Cardiac fibroblast (primary cell): ENCODE measurements at regions not wholly inside any gene's neighbourhood (a gene's known extent, or its start where the extent isn't known, plus 50 kb on each side); places are given as distances from the start of the nearest gene placed in this dataset.

Experiments
- DNase-seq, 2 donors: peaks; one replicate each; pipeline versions ENCODE4 v3.0.0 to v3.0.0-alpha.2; 2010; ENCODE audit warnings: low read depth in 2 of 2
- H3K4me3 ChIP-seq, 2 donors: replicated peaks in 1 of 2; 1 replicate in 1 of 2; 2 replicates in 1 of 2; pipeline ENCODE4 v1.5.1; 2011; ENCODE audit warnings: low read depth in 2 of 2, low read length in 2 of 2, mild to moderate bottlenecking in 2 of 2, moderate library complexity in 1 of 2
- TF ChIP-seq, protein P1 (sequence below): IDR thresholded peaks from one replicate; pipeline ENCODE4 v1.5.1; 2011; ENCODE audit warnings: low read depth, mild to moderate bottlenecking, low read length, inconsistent platforms

DNA sequence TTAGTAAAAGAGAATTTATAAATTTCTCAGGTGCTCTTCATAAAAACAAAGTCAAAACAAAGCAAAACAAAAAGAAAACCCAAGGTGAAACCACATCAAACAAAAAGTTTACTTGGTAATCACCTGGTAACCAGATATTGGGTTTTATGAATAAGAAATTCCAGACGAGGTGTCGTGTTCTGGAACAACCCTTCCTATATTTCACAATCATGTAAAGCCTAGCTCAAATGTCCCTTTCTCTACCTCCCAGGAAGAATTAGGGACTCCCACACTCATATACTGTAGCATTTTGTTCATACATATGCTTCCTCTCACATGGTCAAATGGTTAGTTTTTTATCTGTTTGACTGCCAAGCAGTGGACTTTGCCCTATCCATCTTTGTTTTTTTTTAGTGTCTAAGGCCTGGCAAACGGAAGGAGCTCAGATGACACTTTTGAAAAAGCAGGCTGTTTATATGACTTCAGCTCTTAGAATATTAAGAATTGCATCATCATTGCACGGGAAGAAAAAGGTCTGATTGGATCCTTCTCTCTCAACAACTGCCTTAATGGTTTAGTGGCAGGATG is 326.7 kb upstream of the TBL1XR1 start:
- no peak overlapping the region for H3K4me3 ChIP-seq
- TF ChIP-seq, protein P1, sequence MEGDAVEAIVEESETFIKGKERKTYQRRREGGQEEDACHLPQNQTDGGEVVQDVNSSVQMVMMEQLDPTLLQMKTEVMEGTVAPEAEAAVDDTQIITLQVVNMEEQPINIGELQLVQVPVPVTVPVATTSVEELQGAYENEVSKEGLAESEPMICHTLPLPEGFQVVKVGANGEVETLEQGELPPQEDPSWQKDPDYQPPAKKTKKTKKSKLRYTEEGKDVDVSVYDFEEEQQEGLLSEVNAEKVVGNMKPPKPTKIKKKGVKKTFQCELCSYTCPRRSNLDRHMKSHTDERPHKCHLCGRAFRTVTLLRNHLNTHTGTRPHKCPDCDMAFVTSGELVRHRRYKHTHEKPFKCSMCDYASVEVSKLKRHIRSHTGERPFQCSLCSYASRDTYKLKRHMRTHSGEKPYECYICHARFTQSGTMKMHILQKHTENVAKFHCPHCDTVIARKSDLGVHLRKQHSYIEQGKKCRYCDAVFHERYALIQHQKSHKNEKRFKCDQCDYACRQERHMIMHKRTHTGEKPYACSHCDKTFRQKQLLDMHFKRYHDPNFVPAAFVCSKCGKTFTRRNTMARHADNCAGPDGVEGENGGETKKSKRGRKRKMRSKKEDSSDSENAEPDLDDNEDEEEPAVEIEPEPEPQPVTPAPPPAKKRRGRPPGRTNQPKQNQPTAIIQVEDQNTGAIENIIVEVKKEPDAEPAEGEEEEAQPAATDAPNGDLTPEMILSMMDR: no peak
- peak; percentile 38 to 40 for DNase-seq

DNA sequence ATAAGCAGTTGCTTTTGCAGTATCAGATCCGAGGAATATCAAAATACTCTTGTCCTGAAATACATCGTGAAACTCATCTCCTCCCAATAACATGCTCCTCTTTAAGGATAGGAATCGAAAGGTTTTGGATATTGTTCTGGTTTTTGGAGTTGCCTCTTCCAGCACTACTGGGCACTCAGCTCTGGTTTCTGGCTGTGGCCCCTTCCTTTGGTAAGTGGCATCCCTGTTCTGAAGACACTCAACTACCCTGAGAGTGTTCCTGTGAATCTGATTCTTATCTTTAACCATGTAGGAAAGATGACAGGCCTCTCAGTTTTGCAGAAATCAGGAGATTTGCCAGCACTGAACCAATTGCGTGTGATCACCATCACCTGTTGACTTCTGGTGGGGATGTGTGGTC is 327.5 kb upstream of the TBL1XR1 start:
- TF ChIP-seq, protein P1: no peak
- no peak overlapping the region for H3K4me3 ChIP-seq
- DNase-seq: no peak

DNA sequence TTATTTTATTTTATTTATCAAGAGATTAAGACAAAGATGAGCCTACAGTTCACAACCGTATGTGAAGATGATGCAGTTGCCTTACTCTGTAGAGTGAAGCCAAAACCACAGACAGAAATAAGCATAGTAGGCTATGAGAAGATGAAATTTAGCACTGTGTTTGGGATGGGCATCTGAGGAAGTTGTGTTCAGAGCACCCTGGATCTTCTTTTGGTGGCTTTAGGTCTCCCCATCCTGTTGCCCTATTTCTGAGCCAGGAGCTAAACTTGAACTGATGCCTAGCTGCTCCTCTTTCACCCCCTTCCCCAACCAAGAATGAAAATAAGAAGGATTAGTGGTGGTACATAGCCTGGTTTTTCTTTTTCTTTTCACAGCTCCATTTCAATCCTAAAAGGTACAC is 328.1 kb upstream of the TBL1XR1 start:
- no peak overlapping the region for H3K4me3 ChIP-seq
- DNase-seq: no peak
- TF ChIP-seq, protein P1: no peak

DNA sequence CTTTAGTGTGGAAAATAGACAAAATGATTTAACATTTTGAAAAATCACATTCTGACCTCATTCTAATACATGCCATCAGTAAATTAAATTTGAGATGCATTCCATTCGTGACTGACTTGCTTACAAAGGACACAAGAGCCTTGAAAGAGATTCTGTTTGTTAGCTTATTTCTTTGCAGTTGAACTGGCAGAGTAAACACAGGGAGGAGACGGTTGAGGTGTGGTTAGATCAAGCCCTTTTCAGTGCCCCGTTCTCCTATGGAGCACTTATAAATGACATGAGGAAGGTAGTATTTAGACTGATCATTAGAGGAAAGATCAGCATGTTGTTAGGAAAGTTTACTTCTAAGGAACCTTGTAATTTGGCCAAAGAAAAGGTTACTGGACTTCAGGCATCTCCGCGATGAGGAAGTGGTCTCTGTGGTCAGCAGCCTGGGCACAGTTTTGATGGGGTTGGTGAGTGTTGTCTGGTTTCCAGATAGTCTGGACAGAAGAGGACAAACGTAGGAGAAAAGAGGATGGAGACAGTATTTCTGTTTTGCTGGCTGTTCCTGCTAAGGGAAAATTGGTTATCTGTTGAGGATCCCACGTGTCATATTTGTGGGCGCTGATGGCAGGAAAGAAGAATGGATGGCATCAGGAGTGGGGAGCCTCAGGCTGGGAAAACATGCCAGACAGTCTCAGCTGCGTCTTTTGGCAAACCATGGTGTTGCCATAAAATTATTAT is 328.9 kb upstream of the TBL1XR1 start:
- TF ChIP-seq, protein P1: no peak
- H3K4me3 ChIP-seq: no peak overlapping the region
- peak; percentile 19 to 78 for DNase-seq

DNA sequence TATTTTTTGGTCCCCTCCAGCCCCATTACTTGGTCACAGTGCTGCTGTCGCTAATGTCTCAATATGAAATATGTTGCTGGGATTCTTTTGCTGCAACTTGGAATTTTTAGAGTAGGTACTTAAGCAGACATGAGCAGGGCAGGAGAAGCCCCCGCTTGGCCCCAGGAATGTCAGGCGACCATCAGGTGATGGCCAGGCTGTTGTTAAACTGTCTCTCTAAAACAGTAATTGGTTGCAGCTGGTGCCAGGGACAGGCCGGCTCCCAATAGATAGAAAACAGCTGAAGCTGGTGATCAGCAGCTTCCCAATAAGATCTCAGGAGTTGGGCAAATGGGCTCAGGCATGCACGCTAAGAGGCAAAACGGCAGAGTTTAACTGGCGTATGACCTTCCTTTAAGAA is 329.9 kb upstream of the TBL1XR1 start:
- TF ChIP-seq, protein P1: no peak
- no peak overlapping the region for H3K4me3 ChIP-seq
- no peak for DNase-seq

DNA sequence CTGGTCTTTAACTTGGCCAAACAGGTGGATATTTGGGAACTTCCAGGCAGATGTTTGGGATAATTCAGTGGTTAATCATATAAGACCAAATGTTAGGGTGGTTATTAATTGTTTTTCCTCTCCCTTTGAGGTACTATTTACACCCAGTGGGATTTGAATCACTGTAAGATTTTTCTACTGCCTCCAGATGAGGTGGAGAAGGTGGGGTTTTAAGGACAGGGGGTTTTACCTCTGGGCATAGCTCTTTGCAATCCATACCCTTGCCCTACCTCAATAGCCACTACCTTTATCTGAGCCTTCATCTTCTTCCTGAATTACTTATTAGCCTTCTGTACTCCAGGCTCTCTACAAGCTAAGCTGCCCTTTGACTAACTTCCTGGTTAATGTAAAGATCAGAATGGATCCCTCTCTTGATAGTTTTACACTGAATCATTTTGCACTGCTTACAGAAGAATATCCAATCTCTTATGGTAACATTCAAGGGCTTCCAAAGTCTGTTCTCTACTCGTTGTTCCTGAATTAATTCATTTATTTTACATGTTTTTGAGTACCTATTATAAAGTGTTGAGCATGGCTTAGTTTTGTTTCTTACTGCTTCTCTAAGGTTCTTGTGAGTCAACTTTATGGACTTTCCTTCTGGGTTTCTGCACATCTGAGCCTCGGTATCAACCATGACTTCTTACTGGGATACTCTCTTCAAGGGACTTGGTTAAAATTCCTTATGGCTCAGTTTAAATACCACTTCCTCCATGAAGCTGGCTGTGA is 331.2 kb upstream of the TBL1XR1 start:
- DNase-seq: peak in 1 of 2 donors; percentile 13
- TF ChIP-seq, protein P1: no peak
- H3K4me3 ChIP-seq: no peak overlapping the region
